BE2C (cell line): ENCODE measurements at regions not wholly inside any gene's neighbourhood (a gene's known extent, or its start where the extent isn't known, plus 50 kb on each side); places are given as distances from the start of the nearest gene placed in this dataset.
"Not testable (repeated sequence)": the region's sequence is repeated elsewhere in the genome, so short reads cannot be mapped to it uniquely, and the experiment has no call there.

ENCODE experiments used
- DNase-seq: peaks from one replicate; pipeline ENCODE4 v3.0.0-alpha.2; 2020
- H3K27me3 ChIP-seq: fragments of 250-450 bp; sonication (Bioruptor Pico); 2 replicates; pipeline ENCODE4 v1.5.1; 2020; ENCODE audit warnings: mild to moderate bottlenecking
- H3K36me3 ChIP-seq: fragments of 250-450 bp; sonication (Bioruptor Pico); 2 replicates; pipeline ENCODE4 v1.5.1; 2020; ENCODE audit warnings: mild to moderate bottlenecking
- H3K4me1 ChIP-seq: fragments of 250-450 bp; sonication (Bioruptor Pico); 2 replicates; pipeline ENCODE4 v1.5.1; 2020
- H3K4me3 ChIP-seq: 2 replicates; pipeline ENCODE4 v1.5.1; 2011; ENCODE audit warnings: low read depth, low read length
- H3K9me3 ChIP-seq: fragments of 250-450 bp; sonication (Bioruptor Pico); 2 replicates; pipeline ENCODE4 v1.5.1; 2020

GRCh38 chr14:19338060-19338372 lies 96.1 kb downstream of the POTEG start:
- not testable (repeated sequence) for H3K4me3 ChIP-seq, H3K27me3 ChIP-seq, H3K9me3 ChIP-seq, H3K36me3 ChIP-seq, DNase-seq, H3K4me1 ChIP-seq

GRCh38 chr14:19340976-19341375 lies 93.2 kb downstream of the POTEG start:
- H3K4me1 ChIP-seq, DNase-seq, H3K4me3 ChIP-seq, H3K9me3 ChIP-seq, H3K27me3 ChIP-seq, H3K36me3 ChIP-seq: not testable (repeated sequence)

GRCh38 chr14:19341627-19342026 lies 92.5 kb downstream of the POTEG start:
- H3K27me3 ChIP-seq, H3K4me1 ChIP-seq, H3K36me3 ChIP-seq, H3K4me3 ChIP-seq, H3K9me3 ChIP-seq, DNase-seq: not testable (repeated sequence)

GRCh38 chr14:19344261-19344660 lies 89.9 kb downstream of the POTEG start:
- H3K4me3 ChIP-seq, DNase-seq, H3K4me1 ChIP-seq, H3K36me3 ChIP-seq, H3K9me3 ChIP-seq, H3K27me3 ChIP-seq: not testable (repeated sequence)

- not testable (repeated sequence) for DNase-seq, H3K4me3 ChIP-seq, H3K27me3 ChIP-seq, H3K9me3 ChIP-seq, H3K4me1 ChIP-seq, H3K36me3 ChIP-seq
These were observed 89.5 kb downstream of the POTEG start for GRCh38 chr14:19344689-19345088.

- not testable (repeated sequence) for H3K36me3 ChIP-seq, H3K9me3 ChIP-seq, H3K4me1 ChIP-seq, DNase-seq, H3K27me3 ChIP-seq, H3K4me3 ChIP-seq
These were observed 88.7 kb downstream of the POTEG start for GRCh38 chr14:19345298-19345911.

- H3K4me1 ChIP-seq, H3K36me3 ChIP-seq, H3K9me3 ChIP-seq, H3K27me3 ChIP-seq: not testable (repeated sequence)
- peak; percentile 46 for DNase-seq
- peak overlapping the region; percentile 47 for H3K4me3 ChIP-seq
These were observed 88.1 kb downstream of the POTEG start for GRCh38 chr14:19346074-19346480.

DNA sequence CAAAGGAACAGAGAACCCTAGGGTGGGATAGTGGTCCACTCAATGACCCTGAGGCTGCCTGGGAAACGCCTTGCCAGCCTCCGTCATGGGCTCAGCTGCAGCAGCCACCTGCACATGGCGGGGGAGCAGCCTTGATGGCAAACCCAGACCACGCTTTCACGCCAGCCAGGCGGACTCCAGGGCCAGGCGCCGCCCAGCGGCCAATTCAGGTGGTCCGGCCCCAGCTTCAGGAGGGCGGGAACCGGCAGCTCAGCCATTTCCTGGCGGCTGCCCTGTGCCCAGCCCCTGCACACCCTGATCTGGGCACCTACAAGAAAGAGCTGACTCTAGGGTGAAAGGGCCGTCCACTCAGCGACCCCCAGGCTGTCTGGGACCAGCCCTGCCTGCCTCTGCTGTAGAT lies 87.5 kb downstream of the POTEG start:
- H3K27me3 ChIP-seq, H3K4me3 ChIP-seq, H3K36me3 ChIP-seq, H3K9me3 ChIP-seq, H3K4me1 ChIP-seq, DNase-seq: not testable (repeated sequence)

GRCh38 chr14:19347112-19347511 lies 87.0 kb downstream of the POTEG start:
- H3K4me1 ChIP-seq, H3K36me3 ChIP-seq, H3K27me3 ChIP-seq, H3K9me3 ChIP-seq, H3K4me3 ChIP-seq, DNase-seq: not testable (repeated sequence)
